HUES64 (cell line): ENCODE measurements at regions not wholly inside any gene's neighbourhood (a gene's known extent, or its start where the extent isn't known, plus 50 kb on each side); places are given as distances from the start of the nearest gene placed in this dataset.
"Not testable (repeated sequence)": the region's sequence is repeated elsewhere in the genome, so short reads cannot be mapped to it uniquely, and the experiment has no call there.

ENCODE experiments used
- H3K27ac ChIP-seq: 2 replicates; pipeline ENCODE4 v1.7.0; 2013; ENCODE audit warnings: low read depth, low read length, inconsistent platforms
- H3K27me3 ChIP-seq: 2 replicates; pipeline ENCODE4 v1.6.1; 2013; ENCODE audit warnings: mild to moderate bottlenecking, low read length; ENCODE audit not compliant: insufficient read depth
- H3K36me3 ChIP-seq: 2 replicates; pipeline ENCODE4 v1.6.1; 2013; ENCODE audit warnings: mild to moderate bottlenecking, low read length; ENCODE audit not compliant: insufficient read depth
- H3K4me1 ChIP-seq: 2 replicates; pipeline ENCODE4 v1.6.1; 2013; ENCODE audit warnings: mild to moderate bottlenecking, low read length, moderate library complexity; ENCODE audit not compliant: insufficient read depth
- H3K4me3 ChIP-seq: 2 replicates; pipeline ENCODE4 v1.5.1; 2013; ENCODE audit warnings: mild to moderate bottlenecking, low read length, moderate library complexity
- H3K9ac ChIP-seq: 2 replicates; pipeline ENCODE4 v1.6.1; 2013; ENCODE audit warnings: mild to moderate bottlenecking, low read depth, low read length
- H3K9me3 ChIP-seq: 2 replicates; pipeline ENCODE4 v1.6.1; 2013; ENCODE audit warnings: low read depth, low read length; ENCODE audit not compliant: insufficient read depth
- WGBS: fragments of 150-250, 120-280 bp; methylation state at CpG from one replicate; pipeline ENCODE4 v1.1.7; 2013; ENCODE audit warnings: missing lambda C conversion rate; 5-methylcytosine and 5-hydroxymethylcytosine counted together

GRCh38 chr3:88732186-88732585 lies 375.2 kb upstream of the EPHA3 start:
- 95% methylated on average over 7 of the region's 9 CpGs for WGBS
- H3K36me3 ChIP-seq: no peaks in the 10 kb centered on the region
- no peak overlapping the region for H3K27ac ChIP-seq
- no peak overlapping the region for H3K4me3 ChIP-seq
- H3K9me3 ChIP-seq: no peaks in the 10 kb centered on the region
- H3K27me3 ChIP-seq: no peaks in the 10 kb centered on the region
- H3K9ac ChIP-seq: no peak overlapping the region
- H3K4me1 ChIP-seq: no peaks in the 10 kb centered on the region

- no peaks in the 10 kb centered on the region for H3K36me3 ChIP-seq
- H3K9ac ChIP-seq: no peak overlapping the region
- no peak overlapping the region for H3K27ac ChIP-seq
- H3K27me3 ChIP-seq: no peaks in the 10 kb centered on the region
- H3K4me1 ChIP-seq: no peaks in the 10 kb centered on the region
- H3K9me3 ChIP-seq: no peaks in the 10 kb centered on the region
- H3K4me3 ChIP-seq: no peak overlapping the region
These were observed 365.3 kb upstream of the EPHA3 start for GRCh38 chr3:88742106-88742505.

DNA sequence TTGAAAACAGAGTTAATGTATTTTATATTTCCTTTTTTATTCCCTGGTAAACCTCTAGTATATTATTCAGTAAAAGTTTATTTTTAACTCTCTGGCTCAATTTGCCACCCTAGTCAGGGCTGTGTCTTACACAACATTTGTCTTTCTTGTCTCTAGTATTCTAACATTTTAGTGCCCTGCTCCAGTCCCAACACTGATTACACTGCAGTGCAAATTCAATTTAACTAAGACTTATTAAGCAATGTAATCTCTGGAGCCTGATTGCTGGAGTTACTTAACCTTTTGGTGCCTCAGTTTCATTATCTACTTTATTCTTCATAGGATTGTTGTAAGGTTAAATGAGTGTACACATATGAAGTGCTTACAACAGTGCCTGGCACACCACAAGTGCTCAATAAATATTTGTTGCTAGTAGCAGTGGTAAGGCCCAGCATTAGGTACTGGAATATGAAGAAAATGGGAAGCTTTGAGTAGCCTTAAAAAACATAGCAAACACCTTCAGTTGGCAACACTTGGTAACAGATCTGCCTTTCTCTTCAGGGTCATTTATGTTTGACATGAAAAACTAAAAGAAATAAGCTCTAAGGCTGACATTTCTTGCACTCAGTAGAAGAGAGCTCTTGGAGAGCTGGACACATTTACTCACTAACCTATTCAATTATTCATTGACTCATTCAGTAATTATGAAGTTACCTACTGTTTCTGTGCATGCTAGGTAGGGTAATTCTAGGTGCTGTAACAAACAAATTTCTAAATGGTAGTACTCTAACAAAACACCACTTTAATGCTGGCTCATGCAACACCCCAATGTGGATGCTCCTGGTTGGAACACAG lies 364.5 kb upstream of the EPHA3 start:
- H3K4me3 ChIP-seq: no peak overlapping the region
- H3K9me3 ChIP-seq: no peaks in the 10 kb centered on the region
- H3K27me3 ChIP-seq: no peaks in the 10 kb centered on the region
- no peaks in the 10 kb centered on the region for H3K4me1 ChIP-seq
- H3K36me3 ChIP-seq: no peaks in the 10 kb centered on the region
- no peak overlapping the region for H3K27ac ChIP-seq
- no peak overlapping the region for H3K9ac ChIP-seq

DNA sequence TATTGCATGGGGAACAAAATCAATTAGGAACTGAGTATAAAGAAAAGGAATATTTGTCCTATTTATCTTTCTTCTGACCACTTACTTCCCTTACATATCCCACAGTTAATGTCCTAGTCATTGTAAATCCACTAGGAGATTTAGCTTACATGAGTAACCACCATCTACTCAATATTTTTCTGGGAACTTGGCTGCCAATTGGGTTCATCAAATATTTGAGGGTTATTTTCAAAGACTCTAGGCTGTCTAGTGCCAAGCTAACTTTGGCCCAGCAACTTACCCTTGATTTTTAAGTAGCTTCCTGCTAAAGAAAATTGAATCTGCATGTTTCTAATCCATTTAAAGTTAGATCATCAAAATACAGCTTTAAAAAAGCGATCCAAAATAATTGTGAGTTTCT lies 362.5 kb upstream of the EPHA3 start:
- H3K27ac ChIP-seq: no peak overlapping the region
- no peaks in the 10 kb centered on the region for H3K4me1 ChIP-seq
- H3K9ac ChIP-seq: no peak overlapping the region
- H3K27me3 ChIP-seq: no peaks in the 10 kb centered on the region
- no peaks in the 10 kb centered on the region for H3K9me3 ChIP-seq
- no peak overlapping the region for H3K4me3 ChIP-seq
- WGBS: 100% methylated on average over 1 of the region's 1 CpG
- no peaks in the 10 kb centered on the region for H3K36me3 ChIP-seq

DNA sequence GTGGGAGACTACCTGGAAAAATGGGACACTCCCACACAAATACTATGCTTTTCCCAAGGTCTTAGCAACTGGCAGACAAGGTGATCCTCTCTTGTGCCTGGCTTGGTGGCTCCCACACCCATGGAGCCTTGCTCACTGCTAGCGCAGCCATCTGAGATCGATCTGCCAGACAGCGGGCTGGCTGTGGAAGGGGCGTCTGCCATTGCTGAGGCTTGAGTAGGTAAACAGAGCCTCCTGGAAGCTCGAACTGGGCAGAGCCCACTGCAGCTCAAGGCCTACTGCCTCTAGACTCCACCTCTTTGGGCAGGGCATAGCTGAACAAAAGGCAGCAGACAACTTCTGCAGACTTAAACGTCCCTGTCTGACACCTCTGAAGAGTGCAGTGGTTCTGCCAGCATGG lies 360.3 kb upstream of the EPHA3 start:
- not testable (repeated sequence) for H3K27me3 ChIP-seq, H3K9me3 ChIP-seq, H3K27ac ChIP-seq, H3K4me3 ChIP-seq, H3K9ac ChIP-seq, H3K36me3 ChIP-seq, H3K4me1 ChIP-seq
- 89% methylated on average over 6 of the region's 6 CpGs for WGBS

DNA sequence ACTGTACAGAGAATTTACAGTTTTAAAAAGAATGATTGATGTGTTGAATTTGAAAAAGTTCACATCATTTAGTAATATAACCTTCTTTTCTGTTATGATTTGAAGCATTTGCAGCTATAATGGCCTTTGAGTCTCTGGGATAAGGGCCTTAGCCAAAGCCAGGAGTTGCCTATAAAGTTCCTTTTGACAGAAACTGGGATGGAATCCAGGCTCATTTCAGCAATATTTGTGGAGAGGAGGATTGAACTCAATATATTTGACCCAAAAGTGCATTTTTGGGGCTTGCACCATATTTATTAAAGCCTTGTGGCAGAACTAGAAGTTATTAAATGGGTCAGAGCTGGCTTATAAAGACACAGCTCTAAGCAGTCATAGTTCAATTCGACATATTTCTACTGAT lies 348.7 kb upstream of the EPHA3 start:
- H3K4me1 ChIP-seq: no peaks in the 10 kb centered on the region
- no peaks in the 10 kb centered on the region for H3K36me3 ChIP-seq
- no peaks in the 10 kb centered on the region for H3K27me3 ChIP-seq

GRCh38 chr3:88767746-88768145 lies 339.7 kb upstream of the EPHA3 start:
- no peaks in the 10 kb centered on the region for H3K9me3 ChIP-seq
- no peaks in the 10 kb centered on the region for H3K27me3 ChIP-seq
- no peaks in the 10 kb centered on the region for H3K36me3 ChIP-seq
- H3K4me3 ChIP-seq: no peak overlapping the region
- no peak overlapping the region for H3K27ac ChIP-seq
- H3K4me1 ChIP-seq: no peaks in the 10 kb centered on the region
- 99% methylated on average over 2 of the region's 2 CpGs for WGBS
- H3K9ac ChIP-seq: no peak overlapping the region

More for the DNA sequence above, 348.7 kb upstream of the EPHA3 start:
- no peaks in the 10 kb centered on the region for H3K9me3 ChIP-seq
- no peak overlapping the region for H3K27ac ChIP-seq
- H3K9ac ChIP-seq: no peak overlapping the region
- WGBS: 87% methylated on average over 1 of the region's 1 CpG
- H3K4me3 ChIP-seq: no peak overlapping the region

DNA sequence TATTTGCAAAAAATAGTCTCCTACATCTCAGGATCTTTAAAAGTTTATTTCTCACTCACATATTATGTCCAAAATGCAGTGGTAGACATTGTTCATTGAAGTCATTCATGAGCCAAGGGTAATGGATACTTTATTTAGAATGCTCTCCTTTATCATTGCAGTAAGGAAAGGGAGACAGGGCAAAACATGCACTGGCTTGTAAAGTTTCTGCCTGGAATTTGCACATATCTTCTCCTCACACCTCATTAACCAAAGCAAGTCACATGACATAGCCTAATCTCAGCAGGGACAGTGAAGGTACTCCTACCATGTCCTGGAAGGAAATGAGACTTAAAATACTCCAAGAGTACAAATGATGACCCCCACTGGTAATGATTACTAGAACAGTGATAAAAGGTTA lies 333.7 kb upstream of the EPHA3 start:
- no peaks in the 10 kb centered on the region for H3K9me3 ChIP-seq
- H3K36me3 ChIP-seq: no peaks in the 10 kb centered on the region
- H3K27me3 ChIP-seq: no peaks in the 10 kb centered on the region
- H3K9ac ChIP-seq: no peak overlapping the region
- H3K4me3 ChIP-seq: no peak overlapping the region
- no peak overlapping the region for H3K27ac ChIP-seq
- no peaks in the 10 kb centered on the region for H3K4me1 ChIP-seq

DNA sequence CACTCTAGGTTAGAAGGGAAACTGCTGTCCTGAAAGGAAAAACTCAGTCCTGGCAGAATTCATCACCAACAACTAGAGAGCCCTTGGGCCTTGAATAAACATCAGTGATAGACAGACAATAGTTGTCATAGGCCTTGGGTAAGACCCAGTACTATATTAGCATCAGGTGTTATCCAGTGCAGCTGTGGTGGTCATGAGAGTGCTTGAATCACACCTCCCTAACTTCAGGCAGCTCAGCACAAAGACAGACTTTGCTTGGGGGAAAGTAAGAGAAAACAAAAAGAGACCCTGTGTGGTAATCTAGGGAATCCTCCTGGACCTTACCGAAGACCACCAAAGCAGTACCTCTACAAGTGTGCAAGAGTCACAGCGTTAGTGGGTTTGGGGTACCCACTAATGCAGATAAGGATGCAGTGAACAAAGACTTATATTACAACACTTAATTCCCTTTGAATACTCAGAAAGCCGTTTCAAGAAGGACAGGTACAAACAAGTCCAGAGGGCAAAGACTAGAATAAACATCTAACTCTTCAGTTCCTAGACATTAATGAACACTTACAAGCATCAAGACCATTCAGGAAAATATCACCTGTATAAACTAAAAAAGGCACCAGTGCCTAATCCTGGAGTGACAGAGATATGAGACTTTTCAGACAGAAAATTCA lies 332.3 kb upstream of the EPHA3 start:
- 92% methylated on average over 3 of the region's 3 CpGs for WGBS
- no peak overlapping the region for H3K27ac ChIP-seq
- no peak overlapping the region for H3K9ac ChIP-seq
- H3K9me3 ChIP-seq: no peaks in the 10 kb centered on the region
- H3K4me3 ChIP-seq: no peak overlapping the region
- no peaks in the 10 kb centered on the region for H3K4me1 ChIP-seq
- H3K36me3 ChIP-seq: no peaks in the 10 kb centered on the region
- H3K27me3 ChIP-seq: no peaks in the 10 kb centered on the region

DNA sequence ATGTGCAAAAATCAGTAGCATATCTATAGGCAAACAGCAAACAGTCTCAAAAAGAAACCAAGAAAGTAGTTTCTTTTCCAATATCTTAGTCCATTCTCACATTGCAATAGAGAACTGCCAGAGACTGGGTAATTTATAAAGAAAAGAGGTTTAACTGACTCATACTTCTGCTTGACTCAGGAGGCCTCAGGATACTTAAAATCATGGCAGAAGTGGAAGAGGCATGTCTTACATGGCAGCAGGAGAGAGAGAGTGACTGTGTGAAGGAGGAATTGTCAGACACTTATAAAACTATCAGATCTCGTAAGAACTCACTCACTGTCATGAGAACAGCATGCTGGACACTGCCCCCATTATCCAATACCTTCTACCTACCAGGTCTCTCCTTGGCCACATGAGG lies 327.9 kb upstream of the EPHA3 start:
- no peaks in the 10 kb centered on the region for H3K4me1 ChIP-seq
- H3K27me3 ChIP-seq: no peaks in the 10 kb centered on the region
- H3K36me3 ChIP-seq: no peaks in the 10 kb centered on the region
- no peak overlapping the region for H3K4me3 ChIP-seq
- no peak overlapping the region for H3K27ac ChIP-seq
- 100% methylated on average over 1 of the region's 1 CpG for WGBS
- H3K9me3 ChIP-seq: peaks cover 8% of the 10 kb centered on the region; the same call in 1 of the 2 replicates
- H3K9ac ChIP-seq: no peak overlapping the region

DNA sequence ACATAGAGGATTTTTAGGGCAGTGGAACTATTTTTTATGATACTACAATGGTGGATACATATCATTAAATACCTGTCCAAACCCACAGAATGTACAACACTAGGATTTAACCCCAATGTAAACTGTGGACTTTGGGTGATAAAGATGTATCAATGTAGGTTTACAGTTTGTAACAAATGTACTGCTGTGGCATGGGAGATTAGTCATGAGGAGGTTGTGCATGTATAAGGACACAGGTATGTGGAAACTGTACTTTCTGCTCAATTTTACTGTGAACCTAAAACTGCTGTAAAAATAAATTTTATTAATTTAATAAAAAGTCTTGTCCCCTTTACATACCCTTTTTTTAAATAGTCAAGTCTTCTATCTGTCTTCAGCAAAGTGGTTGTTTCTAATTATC lies 322.5 kb upstream of the EPHA3 start:
- no peak overlapping the region for H3K9ac ChIP-seq
- H3K4me1 ChIP-seq: no peaks in the 10 kb centered on the region
- no peaks in the 10 kb centered on the region for H3K36me3 ChIP-seq
- H3K27ac ChIP-seq: no peak overlapping the region
- H3K9me3 ChIP-seq: peaks cover 11% of the 10 kb centered on the region; the same call in 1 of the 2 replicates
- no peaks in the 10 kb centered on the region for H3K27me3 ChIP-seq
- H3K4me3 ChIP-seq: no peak overlapping the region
